Urinary bladder (tissue), 3 donors: ENCODE measurements at regions not wholly inside any gene's neighbourhood (a gene's known extent, or its start where the extent isn't known, plus 50 kb on each side); places are given as distances from the start of the nearest gene placed in this dataset.
"Not testable (repeated sequence)": the region's sequence is repeated elsewhere in the genome, so short reads cannot be mapped to it uniquely, and the experiment has no call there.

Experiments used
- DNase-seq: peaks from one replicate; pipeline ENCODE4 v3.0.0-alpha.2; 2015; ENCODE audit errors: extremely low spot score
- H3K27ac ChIP-seq: one replicate; pipeline ENCODE4 v1.5.1; 2013; ENCODE audit warnings: low read depth, mild to moderate bottlenecking, moderate library complexity
- H3K36me3 ChIP-seq: one replicate; pipeline ENCODE4 v1.6.1; 2013; ENCODE audit warnings: mild to moderate bottlenecking, moderate library complexity; ENCODE audit not compliant: insufficient read depth
- H3K4me1 ChIP-seq: one replicate; pipeline ENCODE4 v1.6.1; 2013; ENCODE audit warnings: mild to moderate bottlenecking, moderate library complexity; ENCODE audit not compliant: insufficient read depth
- H3K4me3 ChIP-seq: one replicate; pipeline ENCODE4 v1.5.1; 2013; ENCODE audit warnings: low read depth, low read length
- WGBS: extraction: QIAGEN DNeasy Blood & Tissue Kit; methylation state at CpG from one replicate; pipeline ENCODE4 v1.1.7; 2013; 5-methylcytosine and 5-hydroxymethylcytosine counted together
- donor health status: healthy with polysubstance abuse.
- donor health status: healthy.

DNA sequence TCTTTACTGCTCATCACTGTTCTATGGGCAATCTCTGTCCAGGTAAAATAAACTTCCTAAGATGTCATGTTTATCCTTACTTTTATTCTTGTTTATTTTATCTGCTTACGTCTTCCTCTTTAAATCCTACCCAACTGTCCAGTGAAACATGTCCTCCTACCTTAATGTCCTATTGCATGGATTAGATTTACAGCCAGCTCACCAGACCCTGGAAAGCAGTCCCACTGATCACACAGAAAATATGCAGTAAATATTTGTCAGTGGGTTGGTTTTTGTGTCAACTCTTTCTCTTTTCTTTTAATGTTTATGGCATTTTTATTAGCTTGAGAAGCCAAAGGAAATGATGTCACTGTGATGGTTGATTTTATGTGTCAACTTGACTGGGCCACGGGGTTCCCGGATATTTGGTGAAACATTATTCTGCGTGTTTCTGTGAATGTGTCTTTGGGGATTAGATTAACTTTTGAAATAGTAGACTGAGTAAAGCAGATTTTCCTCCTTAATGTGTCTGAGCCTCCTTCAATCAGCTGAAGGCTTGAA, 258.3 kb downstream of the SRGAP2C start:
- Histone ChIP-seq H3K4me1 (no peaks in the 10 kb centered on the region), H3K27ac (no peak overlapping the region), H3K36me3 (no peaks in the 10 kb centered on the region), H3K4me3 (no peak overlapping the region)
- WGBS: 42% methylated on average over 4 of the region's 4 CpGs
- no peak for DNase-seq

DNA sequence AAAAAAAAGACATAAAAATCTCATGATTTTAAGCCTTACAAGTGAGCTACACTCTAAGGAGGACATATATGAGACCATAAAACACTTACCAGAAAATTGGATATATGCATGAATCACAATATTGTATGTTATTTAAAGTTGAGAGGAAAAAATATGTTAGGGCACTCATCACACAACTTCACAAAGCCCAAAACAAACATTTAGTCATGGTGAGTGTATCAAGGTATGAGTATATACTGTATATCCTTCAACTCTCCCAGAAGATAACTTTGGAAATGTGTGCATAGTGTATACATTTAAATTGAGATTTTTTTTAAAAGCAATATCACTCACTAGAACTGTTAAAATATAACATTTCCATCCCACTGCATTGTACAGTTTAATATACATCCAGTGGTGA, 259.3 kb downstream of the SRGAP2C start:
- no peak overlapping the region for H3K27ac ChIP-seq

DNA sequence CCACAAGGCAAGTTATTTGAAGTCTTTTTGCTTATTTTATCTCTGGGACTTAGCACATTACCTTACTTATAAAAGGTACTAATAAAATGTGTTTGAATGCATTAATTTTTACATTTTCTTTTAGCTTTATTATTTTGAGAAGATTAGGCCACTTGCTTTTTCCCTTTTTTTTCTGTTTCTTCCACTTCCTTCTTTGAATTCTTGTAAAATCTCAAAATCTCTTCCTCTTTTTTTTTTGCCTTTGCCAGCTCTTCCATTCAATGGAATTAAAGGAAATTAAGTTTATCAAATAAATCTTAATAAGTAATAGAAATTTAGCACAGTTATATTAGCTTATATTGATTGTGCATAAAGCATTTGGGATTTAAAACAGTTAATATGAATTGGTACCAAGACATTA, 260.9 kb downstream of the SRGAP2C start:
- no peaks in the 10 kb centered on the region for H3K36me3 ChIP-seq
- H3K4me1 ChIP-seq: no peaks in the 10 kb centered on the region
- no peak overlapping the region for H3K27ac ChIP-seq
- DNase-seq: no peak
- no peak overlapping the region for H3K4me3 ChIP-seq

More for the DNA sequence above, 259.3 kb downstream of the SRGAP2C start:
- no peak for DNase-seq
- Histone ChIP-seq H3K4me3 (no peak overlapping the region), H3K4me1 (no peaks in the 10 kb centered on the region), H3K36me3 (no peaks in the 10 kb centered on the region)

DNA sequence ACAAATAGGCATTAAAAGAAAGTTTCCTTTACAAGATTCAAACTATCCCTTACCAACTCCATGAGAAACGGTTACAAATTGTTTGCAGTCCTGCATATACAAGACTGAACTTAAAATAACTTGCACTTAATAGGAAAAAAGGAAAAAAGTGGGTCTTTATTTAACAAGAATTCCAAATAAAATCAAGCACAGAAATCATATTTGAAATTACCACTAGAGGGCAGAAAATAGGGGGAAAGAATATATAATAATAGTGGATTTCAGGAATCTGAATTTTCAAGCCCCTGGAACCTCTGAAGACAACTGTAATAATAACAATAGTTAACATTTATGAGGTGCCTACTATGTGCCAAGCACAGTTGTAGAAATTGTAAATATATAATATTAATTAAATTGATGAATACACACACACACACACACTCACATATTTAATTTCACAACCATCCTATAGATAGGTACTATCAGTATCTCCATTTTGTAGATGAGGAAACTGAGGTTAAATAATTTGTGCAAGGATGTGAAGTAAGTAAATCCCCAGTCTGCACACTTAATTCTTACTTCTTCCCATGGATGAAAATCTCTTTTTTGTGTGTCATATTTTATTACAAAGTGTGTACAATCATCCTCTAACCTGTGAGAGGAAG, 262.6 kb downstream of the SRGAP2C start:
- H3K4me1 ChIP-seq, H3K27ac ChIP-seq, H3K36me3 ChIP-seq, H3K4me3 ChIP-seq, DNase-seq: not testable (repeated sequence)
- 8% methylated on average over 1 of the region's 1 CpG for WGBS

DNA sequence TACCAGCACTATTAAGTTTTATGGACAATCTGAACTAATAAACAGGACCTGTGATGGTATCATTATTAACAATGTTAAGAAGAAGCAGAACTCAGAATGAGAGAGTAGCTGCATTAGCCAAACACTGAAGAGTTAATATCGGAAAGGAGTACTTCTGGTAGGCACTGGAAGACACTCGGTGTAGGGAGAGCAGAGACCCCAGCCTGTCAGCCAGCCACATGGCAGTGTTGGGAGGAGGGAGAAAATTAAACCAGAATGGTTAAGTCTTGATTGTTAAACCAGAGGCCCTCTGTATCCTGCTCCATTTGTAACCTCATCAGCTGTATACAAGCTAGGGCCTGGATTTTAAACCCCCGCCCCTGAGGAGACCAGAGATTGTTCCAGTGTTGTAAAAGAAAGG, 263.3 kb downstream of the SRGAP2C start:
- H3K27ac ChIP-seq, H3K36me3 ChIP-seq, H3K4me1 ChIP-seq, H3K4me3 ChIP-seq, DNase-seq: not testable (repeated sequence)
- WGBS: 69% methylated on average over 3 of the region's 3 CpGs

DNA sequence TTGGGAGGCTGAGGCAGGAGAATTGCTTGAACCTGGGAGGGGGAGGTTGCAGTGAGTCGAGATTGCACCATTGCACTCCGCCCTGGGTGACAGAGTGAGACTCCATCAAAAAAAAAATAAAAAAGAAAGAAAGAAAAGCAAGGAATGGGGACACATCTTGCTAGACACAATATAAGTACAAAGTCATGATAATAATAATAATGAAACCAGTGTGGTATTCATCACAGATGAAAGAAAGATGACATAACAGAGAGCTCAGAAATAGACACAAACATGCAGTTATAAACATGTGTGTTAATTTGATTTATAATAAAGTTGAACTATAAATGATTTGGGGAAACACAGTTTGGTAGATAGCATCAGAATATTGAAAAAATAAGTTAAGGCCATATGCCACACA, 264.1 kb downstream of the SRGAP2C start:
- 73% methylated on average over 2 of the region's 2 CpGs for WGBS
- no peaks in the 10 kb centered on the region for H3K4me1 ChIP-seq
- H3K27ac ChIP-seq: no peak overlapping the region
- DNase-seq: no peak
- no peak overlapping the region for H3K4me3 ChIP-seq
- no peaks in the 10 kb centered on the region for H3K36me3 ChIP-seq

DNA sequence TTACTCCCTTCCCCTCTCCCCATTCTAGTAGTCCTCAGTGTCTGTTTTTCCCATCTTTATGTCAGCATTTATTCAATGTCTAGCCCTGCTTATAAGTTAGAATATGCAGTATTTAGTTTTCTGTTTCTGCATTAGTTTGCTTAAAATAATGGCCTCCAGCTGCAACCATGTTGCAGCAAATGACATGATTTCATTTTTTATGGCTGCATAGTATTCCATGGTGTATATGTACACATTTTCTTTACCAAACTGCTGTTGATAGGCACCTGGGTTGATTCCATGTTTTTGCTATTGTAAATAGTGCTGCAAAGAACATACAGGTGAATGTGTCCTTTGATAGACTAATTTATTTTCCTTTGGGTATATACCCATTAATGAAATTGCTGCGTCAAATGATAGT, 267.7 kb downstream of the SRGAP2C start:
- WGBS: 98% methylated on average over 1 of the region's 1 CpG
- H3K4me1 ChIP-seq: no peaks in the 10 kb centered on the region

DNA sequence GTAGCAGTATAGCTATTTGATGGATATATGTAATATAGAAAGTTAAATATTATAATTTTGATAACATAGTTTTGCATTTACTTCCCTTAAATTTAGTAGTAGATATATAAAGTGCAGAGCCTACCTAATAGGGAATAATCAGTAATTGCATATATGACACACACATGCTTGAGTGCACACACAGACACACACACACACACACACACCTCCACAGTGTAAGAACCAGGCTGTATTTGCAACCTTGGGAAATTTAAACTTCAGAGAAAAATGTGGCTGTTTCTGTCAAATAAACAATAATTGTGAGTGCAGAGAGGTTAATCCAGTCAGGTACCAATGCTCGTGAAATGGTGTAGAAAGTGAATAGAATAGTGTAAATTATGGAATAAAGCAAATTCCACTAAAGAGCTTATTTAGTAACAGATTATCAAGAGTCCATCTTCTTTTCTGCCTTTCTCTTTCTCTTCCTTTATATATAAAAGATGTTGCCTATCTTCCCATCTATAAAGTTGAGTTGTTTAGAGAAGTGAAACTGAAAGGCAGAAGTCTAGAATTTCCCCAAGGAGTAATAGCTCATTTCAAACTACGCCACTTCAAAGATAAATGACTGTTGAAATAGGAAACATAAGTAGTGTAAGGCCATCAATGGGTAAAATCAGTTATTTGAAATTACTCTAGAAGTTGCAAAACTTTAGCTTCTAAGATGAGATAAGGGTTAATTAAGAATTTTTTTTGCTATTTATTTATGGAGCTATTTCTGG, 273.7 kb downstream of the SRGAP2C start:
- no peaks in the 10 kb centered on the region for H3K36me3 ChIP-seq
- 33% methylated on average over 2 of the region's 2 CpGs for WGBS
- H3K4me3 ChIP-seq: no peak overlapping the region
- no peaks in the 10 kb centered on the region for H3K4me1 ChIP-seq
- no peak for DNase-seq
- H3K27ac ChIP-seq: no peak overlapping the region

More for the DNA sequence above, 267.7 kb downstream of the SRGAP2C start:
- Histone ChIP-seq H3K27ac (no peak overlapping the region), H3K36me3 (no peaks in the 10 kb centered on the region), H3K4me3 (no peak overlapping the region)
- no peak for DNase-seq

DNA sequence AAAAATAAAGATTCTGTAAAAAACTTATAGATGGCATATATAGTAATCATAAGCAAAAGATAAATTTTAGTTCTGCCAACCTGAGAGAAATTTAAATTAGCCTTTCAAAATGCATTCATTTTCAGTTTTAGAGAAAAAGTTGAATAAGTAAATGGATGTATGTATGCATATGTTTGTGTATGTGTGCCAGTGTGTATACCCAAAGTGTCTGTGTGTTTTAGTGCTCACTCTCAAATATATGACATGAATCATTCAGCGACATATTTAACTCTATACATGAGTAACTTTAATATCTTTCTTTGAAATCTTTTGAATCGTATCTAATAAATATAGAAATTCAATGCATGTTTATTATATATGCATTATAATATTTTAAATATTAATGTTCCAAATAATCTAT, 274.5 kb downstream of the SRGAP2C start:
- Histone ChIP-seq H3K4me1 (no peaks in the 10 kb centered on the region), H3K36me3 (no peaks in the 10 kb centered on the region), H3K27ac (no peak overlapping the region), H3K4me3 (no peak overlapping the region)
- DNase-seq: no peak
- 81% methylated on average over 2 of the region's 2 CpGs for WGBS

DNA sequence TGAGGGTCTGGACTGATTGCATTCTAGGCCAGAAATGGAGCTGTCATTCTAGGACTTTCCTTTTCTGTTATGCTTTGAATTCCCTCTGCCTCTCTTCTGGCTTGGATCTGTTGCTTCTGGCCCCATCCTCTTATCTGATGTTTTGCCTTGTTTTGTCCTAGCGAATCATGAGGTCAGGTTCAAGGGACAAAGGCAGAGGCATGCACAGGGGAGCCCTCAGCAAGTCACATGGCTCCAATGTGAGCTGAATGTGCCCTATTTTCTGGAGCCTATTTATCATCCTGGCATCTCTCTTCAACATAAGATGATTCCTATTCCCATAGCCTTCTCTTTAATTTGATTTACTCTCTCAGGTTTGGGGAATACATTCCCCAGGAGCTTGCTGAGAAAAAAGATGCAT, 284.6 kb downstream of the SRGAP2C start:
- 58% methylated on average over 1 of the region's 1 CpG for WGBS
- H3K27ac ChIP-seq, H3K4me1 ChIP-seq, H3K4me3 ChIP-seq, H3K36me3 ChIP-seq, DNase-seq: not testable (repeated sequence)

DNA sequence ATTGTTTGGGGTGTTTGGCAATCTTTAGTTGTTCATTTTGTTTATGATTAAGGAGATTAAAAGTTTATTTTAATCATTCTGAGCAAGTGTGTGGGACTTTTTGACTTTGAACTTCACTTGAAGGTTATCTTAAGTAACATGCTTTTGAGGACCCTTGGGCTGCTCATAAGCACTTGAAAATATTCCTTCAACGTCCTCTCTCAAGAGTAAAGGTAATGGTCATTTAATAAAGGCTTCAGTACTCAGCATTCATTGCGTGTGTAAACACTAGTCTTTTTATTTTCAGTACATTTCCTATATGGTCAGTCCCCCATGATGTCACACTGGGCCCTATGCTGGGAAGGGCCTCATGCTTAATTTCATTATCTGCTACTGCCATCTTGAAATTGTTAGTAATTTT, 285.6 kb downstream of the SRGAP2C start:
- H3K27ac ChIP-seq, H3K4me3 ChIP-seq, DNase-seq, H3K4me1 ChIP-seq, H3K36me3 ChIP-seq: not testable (repeated sequence)
- 68% methylated on average over 2 of the region's 2 CpGs for WGBS

DNA sequence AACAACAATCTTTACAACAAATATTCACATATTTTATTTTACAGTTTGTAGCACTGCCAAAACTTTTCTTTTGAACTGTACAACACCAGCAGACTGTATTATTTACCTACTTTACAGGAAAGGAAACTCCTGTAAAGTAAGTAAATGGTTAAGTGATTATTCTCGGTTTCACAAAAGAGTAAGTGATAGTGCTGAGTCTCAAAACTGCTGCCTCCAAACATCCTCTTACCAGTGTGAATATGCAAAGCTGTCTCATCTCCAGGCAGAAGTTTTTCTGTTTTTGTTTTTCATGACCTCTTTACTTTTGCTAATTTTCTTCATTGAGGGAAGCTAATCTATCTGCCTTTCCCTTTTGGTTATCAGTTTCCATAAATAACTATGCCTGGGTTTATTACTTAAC, 286.7 kb downstream of the SRGAP2C start:
- H3K4me3 ChIP-seq: no peak overlapping the region
- no peaks in the 10 kb centered on the region for H3K4me1 ChIP-seq
- DNase-seq: no peak
- no peaks in the 10 kb centered on the region for H3K36me3 ChIP-seq
- no peak overlapping the region for H3K27ac ChIP-seq
- WGBS: 27% methylated on average over 1 of the region's 1 CpG

DNA sequence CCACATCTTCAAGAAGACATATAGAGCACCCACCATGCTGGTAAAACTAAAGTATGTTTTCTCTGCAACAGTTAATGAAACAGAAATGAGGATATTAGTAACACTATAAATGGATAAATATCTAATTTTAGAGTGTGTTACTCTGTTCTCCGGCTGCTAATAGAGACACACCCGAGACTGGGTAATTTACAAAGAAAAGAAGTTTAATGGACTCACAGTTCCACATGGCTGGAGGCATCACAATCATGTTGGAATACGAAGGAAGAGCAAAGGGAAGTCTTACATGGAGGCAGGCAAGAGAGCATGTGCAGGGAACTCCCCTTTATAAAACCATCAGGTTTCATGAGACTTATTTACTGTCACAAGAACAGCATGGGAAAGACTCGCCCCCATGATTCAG, 287.2 kb downstream of the SRGAP2C start:
- 84% methylated on average over 4 of the region's 4 CpGs for WGBS

DNA sequence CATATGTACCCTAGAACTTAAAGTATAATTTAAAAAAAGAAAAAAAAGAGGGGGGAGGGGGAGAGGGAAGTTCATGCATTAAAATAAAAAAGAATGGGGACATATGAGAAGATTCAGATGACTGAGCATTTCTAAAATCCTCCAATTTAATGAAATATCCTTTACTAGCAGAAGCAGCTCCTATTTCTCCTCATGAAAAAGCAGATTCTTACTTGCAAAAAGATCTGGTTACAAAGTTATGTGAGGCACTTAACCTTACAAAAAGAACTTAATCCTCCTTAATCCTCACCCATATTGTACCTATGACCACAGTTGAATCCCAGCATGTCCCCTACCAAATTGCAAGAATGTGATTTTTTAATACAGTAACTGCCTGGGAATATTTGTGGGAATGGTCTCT, 298.5 kb downstream of the SRGAP2C start:
- Histone ChIP-seq H3K4me3 (no peak overlapping the region), H3K4me1 (no peaks in the 10 kb centered on the region), H3K27ac (no peak overlapping the region), H3K36me3 (no peaks in the 10 kb centered on the region)
- no peak for DNase-seq

More for the DNA sequence above, 287.2 kb downstream of the SRGAP2C start:
- no peaks in the 10 kb centered on the region for H3K36me3 ChIP-seq
- no peaks in the 10 kb centered on the region for H3K4me1 ChIP-seq
- H3K4me3 ChIP-seq: no peak overlapping the region
- H3K27ac ChIP-seq: no peak overlapping the region
- no peak for DNase-seq
